ENCODE measurements at regions not wholly inside any gene's neighbourhood (a gene's known extent, or its start where the extent isn't known, plus 50 kb on each side); places are given as distances from the start of the nearest gene placed in this dataset.

DNA sequence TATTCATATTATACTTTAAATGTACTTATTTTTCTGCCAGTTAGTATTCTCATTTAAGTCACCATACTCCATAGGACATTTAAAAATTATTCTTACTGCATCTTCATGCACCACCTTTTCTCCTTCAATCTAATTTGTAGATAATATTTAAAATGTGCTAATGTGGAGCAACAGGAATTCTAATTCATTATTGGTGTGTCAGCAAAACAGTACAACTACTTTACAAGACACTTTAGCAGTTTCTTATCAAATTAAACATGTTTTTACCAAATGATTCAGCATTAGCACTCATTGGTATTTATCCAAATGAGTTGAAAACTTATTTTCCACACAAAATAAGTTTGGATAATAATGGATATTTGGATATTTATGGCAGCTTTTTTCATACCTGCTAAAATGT lies 1041.8 kb upstream of the ADGRB3 start:
- Histone ChIP-seq H3K9me3 (ENCODE audit: insufficient read depth, low read length, severe bottlenecking) (no peaks in the 10 kb centered on the region), H3K4me3 (ENCODE audit: low read depth in 1 of 2, low read length in 2 of 2) (no peak overlapping the region), H3K4me1 (ENCODE audit: insufficient read depth, low read length) (no peaks in the 10 kb centered on the region), H4K20me1 (ENCODE audit: insufficient read depth, low read length) (no peaks in the 10 kb centered on the region), H3K79me2 (ENCODE audit: insufficient read depth, low read length) (no peaks in the 10 kb centered on the region), H3K9ac (ENCODE audit: low read depth, low read length) (no peak overlapping the region), H2AFZ (ENCODE audit: low read depth, low read length) (no peak overlapping the region), H3K27ac (ENCODE audit: low read length) (no peak overlapping the region), H3K27me3 (ENCODE audit: insufficient read depth, low read length, poor library complexity) (no peaks in the 10 kb centered on the region), H3K4me2 (ENCODE audit: insufficient read depth, low read length) (no peak overlapping the region), H3K36me3 (ENCODE audit: insufficient read depth, low read length) (no peaks in the 10 kb centered on the region)
- no peak for DNase-seq
- TF ChIP-seq, protein P1, sequence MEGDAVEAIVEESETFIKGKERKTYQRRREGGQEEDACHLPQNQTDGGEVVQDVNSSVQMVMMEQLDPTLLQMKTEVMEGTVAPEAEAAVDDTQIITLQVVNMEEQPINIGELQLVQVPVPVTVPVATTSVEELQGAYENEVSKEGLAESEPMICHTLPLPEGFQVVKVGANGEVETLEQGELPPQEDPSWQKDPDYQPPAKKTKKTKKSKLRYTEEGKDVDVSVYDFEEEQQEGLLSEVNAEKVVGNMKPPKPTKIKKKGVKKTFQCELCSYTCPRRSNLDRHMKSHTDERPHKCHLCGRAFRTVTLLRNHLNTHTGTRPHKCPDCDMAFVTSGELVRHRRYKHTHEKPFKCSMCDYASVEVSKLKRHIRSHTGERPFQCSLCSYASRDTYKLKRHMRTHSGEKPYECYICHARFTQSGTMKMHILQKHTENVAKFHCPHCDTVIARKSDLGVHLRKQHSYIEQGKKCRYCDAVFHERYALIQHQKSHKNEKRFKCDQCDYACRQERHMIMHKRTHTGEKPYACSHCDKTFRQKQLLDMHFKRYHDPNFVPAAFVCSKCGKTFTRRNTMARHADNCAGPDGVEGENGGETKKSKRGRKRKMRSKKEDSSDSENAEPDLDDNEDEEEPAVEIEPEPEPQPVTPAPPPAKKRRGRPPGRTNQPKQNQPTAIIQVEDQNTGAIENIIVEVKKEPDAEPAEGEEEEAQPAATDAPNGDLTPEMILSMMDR (IDR thresholded peaks at IDR 0.05; ENCODE audit: borderline replicate concordance, extremely low read depth, low read length, poor library complexity, severe bottlenecking), result no peak
- no peak for TF ChIP-seq EZH2 (IDR thresholded peaks at IDR 0.05; ENCODE audit: borderline replicate concordance, low read depth, low read length, severe bottlenecking)
- no peak for ATAC-seq (ENCODE audit: insufficient read depth, low read depth)

GRCh38 chr6:67591910-67592309 lies 1043.2 kb upstream of the ADGRB3 start:
- Histone ChIP-seq H3K27ac (ENCODE audit: low read length) (no peak overlapping the region), H3K9me3 (ENCODE audit: insufficient read depth, low read length, severe bottlenecking) (no peaks in the 10 kb centered on the region), H3K4me1 (ENCODE audit: insufficient read depth, low read length) (no peaks in the 10 kb centered on the region), H3K4me3 (ENCODE audit: low read depth in 1 of 2, low read length in 2 of 2) (no peak overlapping the region), H3K79me2 (ENCODE audit: insufficient read depth, low read length) (no peaks in the 10 kb centered on the region), H4K20me1 (ENCODE audit: insufficient read depth, low read length) (no peaks in the 10 kb centered on the region), H2AFZ (ENCODE audit: low read depth, low read length) (no peak overlapping the region), H3K27me3 (ENCODE audit: insufficient read depth, low read length, poor library complexity) (no peaks in the 10 kb centered on the region), H3K4me2 (ENCODE audit: insufficient read depth, low read length) (no peak overlapping the region), H3K36me3 (ENCODE audit: insufficient read depth, low read length) (no peaks in the 10 kb centered on the region), H3K9ac (ENCODE audit: low read depth, low read length) (no peak overlapping the region)
- no peak for DNase-seq
- no peak for ATAC-seq (ENCODE audit: insufficient read depth, low read depth)
- TF ChIP-seq, protein P1 (IDR thresholded peaks at IDR 0.05; ENCODE audit: borderline replicate concordance, extremely low read depth, low read length, poor library complexity, severe bottlenecking), result no peak
- TF ChIP-seq EZH2 (IDR thresholded peaks at IDR 0.05; ENCODE audit: borderline replicate concordance, low read depth, low read length, severe bottlenecking), result no peak

DNA sequence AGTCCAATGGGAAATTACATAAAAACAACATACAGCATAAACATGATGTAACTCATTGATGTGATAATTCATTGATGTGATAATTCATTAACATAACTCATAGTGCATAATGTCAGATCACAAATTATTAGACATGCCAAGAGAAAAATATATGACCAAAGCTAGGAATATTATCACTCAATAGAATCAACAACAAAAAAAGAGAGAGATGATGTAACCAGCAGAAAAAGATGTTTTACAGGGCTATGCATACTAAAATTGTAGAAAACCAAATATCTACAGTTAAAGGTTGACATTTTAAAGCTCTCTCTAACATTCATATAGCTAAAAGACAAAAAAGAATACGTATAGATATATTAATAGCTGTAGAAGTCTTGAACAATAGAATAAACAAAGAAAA lies 1067.2 kb upstream of the ADGRB3 start:
- no peaks in the 10 kb centered on the region for H3K9me3 ChIP-seq (ENCODE audit: insufficient read depth, low read length, severe bottlenecking)
- no peak for DNase-seq
- H3K9ac ChIP-seq (ENCODE audit: low read depth, low read length), result no peak overlapping the region
- no peak overlapping the region for H3K4me2 ChIP-seq (ENCODE audit: insufficient read depth, low read length)
- no peak overlapping the region for H2AFZ ChIP-seq (ENCODE audit: low read depth, low read length)
- H3K27ac ChIP-seq (ENCODE audit: low read length), result no peak overlapping the region
- no peaks in the 10 kb centered on the region for H3K27me3 ChIP-seq (ENCODE audit: insufficient read depth, low read length, poor library complexity)
- ATAC-seq (ENCODE audit: insufficient read depth, low read depth), result no peak
- no peaks in the 10 kb centered on the region for H4K20me1 ChIP-seq (ENCODE audit: insufficient read depth, low read length)
- no peaks in the 10 kb centered on the region for H3K79me2 ChIP-seq (ENCODE audit: insufficient read depth, low read length)
- H3K36me3 ChIP-seq (ENCODE audit: insufficient read depth, low read length), result no peaks in the 10 kb centered on the region
- TF ChIP-seq, protein P1 (IDR thresholded peaks at IDR 0.05; ENCODE audit: borderline replicate concordance, extremely low read depth, low read length, poor library complexity, severe bottlenecking), result no peak
- TF ChIP-seq EZH2 (IDR thresholded peaks at IDR 0.05; ENCODE audit: borderline replicate concordance, low read depth, low read length, severe bottlenecking), result no peak
- no peak overlapping the region for H3K4me3 ChIP-seq (ENCODE audit: low read depth in 1 of 2, low read length in 2 of 2)
- no peaks in the 10 kb centered on the region for H3K4me1 ChIP-seq (ENCODE audit: insufficient read depth, low read length)

DNA sequence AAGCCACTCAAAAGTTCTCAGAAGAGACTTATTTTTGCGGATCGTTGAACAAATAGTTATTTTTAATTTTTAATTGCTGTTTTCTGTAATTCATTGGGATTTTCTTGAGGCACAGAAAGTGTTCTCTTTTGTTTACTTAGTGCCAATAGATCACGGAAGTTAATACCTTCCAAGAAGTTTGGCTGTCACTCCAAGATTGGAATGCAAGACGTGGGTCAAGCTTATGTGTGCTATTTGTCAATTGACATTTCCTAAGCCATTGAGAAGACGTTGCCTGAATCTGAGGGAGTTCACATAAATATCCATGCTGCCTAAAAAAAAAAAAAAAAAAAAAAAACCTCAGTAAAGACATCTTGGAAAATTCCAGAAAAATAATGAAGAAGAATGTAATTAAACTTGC lies 1071.4 kb upstream of the ADGRB3 start:
- no peaks in the 10 kb centered on the region for H3K79me2 ChIP-seq (ENCODE audit: insufficient read depth, low read length)
- no peak for ATAC-seq (ENCODE audit: insufficient read depth, low read depth)

More for the DNA sequence above, 1071.4 kb upstream of the ADGRB3 start:
- Histone ChIP-seq H3K27me3 (ENCODE audit: insufficient read depth, low read length, poor library complexity) (no peaks in the 10 kb centered on the region), H3K9ac (ENCODE audit: low read depth, low read length) (no peak overlapping the region), H3K4me3 (ENCODE audit: low read depth in 1 of 2, low read length in 2 of 2) (no peak overlapping the region), H4K20me1 (ENCODE audit: insufficient read depth, low read length) (no peaks in the 10 kb centered on the region), H3K4me2 (ENCODE audit: insufficient read depth, low read length) (no peak overlapping the region), H2AFZ (ENCODE audit: low read depth, low read length) (no peak overlapping the region), H3K27ac (ENCODE audit: low read length) (no peak overlapping the region), H3K4me1 (ENCODE audit: insufficient read depth, low read length) (no peaks in the 10 kb centered on the region), H3K36me3 (ENCODE audit: insufficient read depth, low read length) (no peaks in the 10 kb centered on the region), H3K9me3 (ENCODE audit: insufficient read depth, low read length, severe bottlenecking) (no peaks in the 10 kb centered on the region)
- TF ChIP-seq, protein P1 (IDR thresholded peaks at IDR 0.05; ENCODE audit: borderline replicate concordance, extremely low read depth, low read length, poor library complexity, severe bottlenecking), result no peak
- TF ChIP-seq EZH2 (IDR thresholded peaks at IDR 0.05; ENCODE audit: borderline replicate concordance, low read depth, low read length, severe bottlenecking), result no peak
- no peak for DNase-seq
